HEK293 (cell line): ENCODE measurements at regions not wholly inside any gene's neighbourhood (a gene's known extent, or its start where the extent isn't known, plus 50 kb on each side); places are given as distances from the start of the nearest gene placed in this dataset.

Experiments used
- TCF7L2 ChIP-seq: IDR thresholded peaks from 2 replicates; pipeline ENCODE4 v1.6.1; 2011; ENCODE audit warnings: low read depth, mild to moderate bottlenecking, inconsistent platforms, low read length, moderate library complexity, borderline replicate concordance
- YY1 ChIP-seq: fragments of 450-650 bp; formaldehyde crosslinking; IDR thresholded peaks from 2 replicates; pipeline ENCODE4 v1.5.1; 2018; ENCODE audit warnings: missing biosample characterization, missing genetic modification characterization
- ZBTB21 ChIP-seq: fragments of 450-650 bp; formaldehyde crosslinking; IDR thresholded peaks from 2 replicates; pipeline ENCODE4 v1.5.1; 2017; ENCODE audit warnings: missing biosample characterization, missing genetic modification characterization
- ZFP69B ChIP-seq: fragments of 450-650 bp; formaldehyde crosslinking; IDR thresholded peaks from 2 replicates; pipeline ENCODE4 v1.5.1; 2016; ENCODE audit warnings: missing biosample characterization, missing genetic modification characterization
- ZNF23 ChIP-seq: fragments of 450-650 bp; formaldehyde crosslinking; IDR thresholded peaks from 2 replicates; pipeline ENCODE4 v1.5.1; 2016; ENCODE audit warnings: missing biosample characterization, missing genetic modification characterization, borderline replicate concordance
- ZNF341 ChIP-seq: fragments of 450-650 bp; formaldehyde crosslinking; IDR thresholded peaks from 2 replicates; pipeline ENCODE4; 2016; ENCODE audit warnings: low read depth, missing biosample characterization, missing genetic modification characterization
- ZNF596 ChIP-seq: fragments of 450-650 bp; IDR thresholded peaks from 2 replicates; pipeline ENCODE4 v1.5.0; 2018; ENCODE audit warnings: missing biosample characterization, mild to moderate bottlenecking, missing genetic modification characterization, moderate library complexity
- TF ChIP-seq, protein P1 (sequence below): fragments of 450-650 bp; formaldehyde crosslinking; IDR thresholded peaks from 2 replicates; pipeline ENCODE4 v1.5.1; 2016; ENCODE audit warnings: missing biosample characterization, missing genetic modification characterization
- TF ChIP-seq, protein P2 (sequence below): fragments of 450-650 bp; IDR thresholded peaks from 2 replicates; pipeline ENCODE4 v1.5.1; 2018; ENCODE audit warnings: missing biosample characterization, missing genetic modification characterization
- TF ChIP-seq, protein P3 (sequence below): fragments of 450-650 bp; formaldehyde crosslinking; conservative IDR thresholded peaks from 2 replicates; pipeline ENCODE4 v1.5.1; 2016; ENCODE audit warnings: low read depth, missing biosample characterization, missing genetic modification characterization
- TF ChIP-seq, protein P4 (sequence below): fragments of 450-650 bp; formaldehyde crosslinking; IDR thresholded peaks from 2 replicates; pipeline ENCODE4 v1.5.1; 2016; ENCODE audit warnings: missing biosample characterization, missing genetic modification characterization
- TF ChIP-seq, protein P5 (sequence below): fragments of 450-650 bp; formaldehyde crosslinking; IDR thresholded peaks from 2 replicates; pipeline ENCODE4 v1.5.1; 2016; ENCODE audit warnings: missing biosample characterization, missing genetic modification characterization

DNA sequence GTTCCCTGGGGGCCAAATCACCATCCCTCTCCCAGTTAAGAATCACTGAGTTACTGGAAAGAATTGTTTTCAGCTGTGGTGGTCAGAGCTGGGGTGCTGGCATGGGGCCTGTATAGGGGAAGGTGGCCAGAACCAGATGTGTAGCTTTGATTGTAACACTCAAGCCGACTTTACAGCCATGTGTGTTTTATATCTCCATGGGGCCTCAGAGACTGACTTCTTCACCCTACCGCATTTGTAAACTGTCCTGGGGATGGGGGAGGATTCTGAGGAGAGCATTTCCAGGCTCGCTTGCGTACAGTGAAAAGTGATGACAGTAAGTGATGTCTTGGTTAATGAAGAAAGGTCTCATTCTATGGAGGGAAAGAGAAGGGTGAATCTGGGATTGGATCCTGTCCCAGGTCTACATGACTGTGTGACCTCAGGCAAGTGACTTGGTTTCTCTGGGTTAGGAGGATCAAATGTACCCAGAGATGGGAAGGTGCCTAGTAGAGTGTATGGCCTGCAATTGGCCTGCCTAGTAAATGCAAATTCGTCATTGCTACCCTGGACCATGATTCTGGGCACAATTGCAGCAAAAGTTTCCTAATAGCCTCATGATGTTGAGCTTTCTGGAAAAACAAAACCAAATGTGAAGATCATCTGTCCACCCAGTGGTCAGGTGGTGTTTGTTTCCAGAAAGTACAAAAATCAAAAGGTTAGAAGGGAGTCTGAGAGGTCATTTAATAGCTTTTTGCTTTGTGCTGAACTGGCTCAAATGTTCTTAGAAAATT lies 49.7 kb upstream of the RCC2 start:
- TF ChIP-seq, protein P1, sequence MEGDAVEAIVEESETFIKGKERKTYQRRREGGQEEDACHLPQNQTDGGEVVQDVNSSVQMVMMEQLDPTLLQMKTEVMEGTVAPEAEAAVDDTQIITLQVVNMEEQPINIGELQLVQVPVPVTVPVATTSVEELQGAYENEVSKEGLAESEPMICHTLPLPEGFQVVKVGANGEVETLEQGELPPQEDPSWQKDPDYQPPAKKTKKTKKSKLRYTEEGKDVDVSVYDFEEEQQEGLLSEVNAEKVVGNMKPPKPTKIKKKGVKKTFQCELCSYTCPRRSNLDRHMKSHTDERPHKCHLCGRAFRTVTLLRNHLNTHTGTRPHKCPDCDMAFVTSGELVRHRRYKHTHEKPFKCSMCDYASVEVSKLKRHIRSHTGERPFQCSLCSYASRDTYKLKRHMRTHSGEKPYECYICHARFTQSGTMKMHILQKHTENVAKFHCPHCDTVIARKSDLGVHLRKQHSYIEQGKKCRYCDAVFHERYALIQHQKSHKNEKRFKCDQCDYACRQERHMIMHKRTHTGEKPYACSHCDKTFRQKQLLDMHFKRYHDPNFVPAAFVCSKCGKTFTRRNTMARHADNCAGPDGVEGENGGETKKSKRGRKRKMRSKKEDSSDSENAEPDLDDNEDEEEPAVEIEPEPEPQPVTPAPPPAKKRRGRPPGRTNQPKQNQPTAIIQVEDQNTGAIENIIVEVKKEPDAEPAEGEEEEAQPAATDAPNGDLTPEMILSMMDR (tag by site-specific recombination): no peak
- TF ChIP-seq, protein P2, sequence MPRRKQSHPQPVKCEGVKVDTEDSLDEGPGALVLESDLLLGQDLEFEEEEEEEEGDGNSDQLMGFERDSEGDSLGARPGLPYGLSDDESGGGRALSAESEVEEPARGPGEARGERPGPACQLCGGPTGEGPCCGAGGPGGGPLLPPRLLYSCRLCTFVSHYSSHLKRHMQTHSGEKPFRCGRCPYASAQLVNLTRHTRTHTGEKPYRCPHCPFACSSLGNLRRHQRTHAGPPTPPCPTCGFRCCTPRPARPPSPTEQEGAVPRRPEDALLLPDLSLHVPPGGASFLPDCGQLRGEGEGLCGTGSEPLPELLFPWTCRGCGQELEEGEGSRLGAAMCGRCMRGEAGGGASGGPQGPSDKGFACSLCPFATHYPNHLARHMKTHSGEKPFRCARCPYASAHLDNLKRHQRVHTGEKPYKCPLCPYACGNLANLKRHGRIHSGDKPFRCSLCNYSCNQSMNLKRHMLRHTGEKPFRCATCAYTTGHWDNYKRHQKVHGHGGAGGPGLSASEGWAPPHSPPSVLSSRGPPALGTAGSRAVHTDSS (tag by site-specific recombination): no peak
- no peak for TF ChIP-seq ZBTB21 (tag by site-specific recombination)
- TF ChIP-seq, protein P3, sequence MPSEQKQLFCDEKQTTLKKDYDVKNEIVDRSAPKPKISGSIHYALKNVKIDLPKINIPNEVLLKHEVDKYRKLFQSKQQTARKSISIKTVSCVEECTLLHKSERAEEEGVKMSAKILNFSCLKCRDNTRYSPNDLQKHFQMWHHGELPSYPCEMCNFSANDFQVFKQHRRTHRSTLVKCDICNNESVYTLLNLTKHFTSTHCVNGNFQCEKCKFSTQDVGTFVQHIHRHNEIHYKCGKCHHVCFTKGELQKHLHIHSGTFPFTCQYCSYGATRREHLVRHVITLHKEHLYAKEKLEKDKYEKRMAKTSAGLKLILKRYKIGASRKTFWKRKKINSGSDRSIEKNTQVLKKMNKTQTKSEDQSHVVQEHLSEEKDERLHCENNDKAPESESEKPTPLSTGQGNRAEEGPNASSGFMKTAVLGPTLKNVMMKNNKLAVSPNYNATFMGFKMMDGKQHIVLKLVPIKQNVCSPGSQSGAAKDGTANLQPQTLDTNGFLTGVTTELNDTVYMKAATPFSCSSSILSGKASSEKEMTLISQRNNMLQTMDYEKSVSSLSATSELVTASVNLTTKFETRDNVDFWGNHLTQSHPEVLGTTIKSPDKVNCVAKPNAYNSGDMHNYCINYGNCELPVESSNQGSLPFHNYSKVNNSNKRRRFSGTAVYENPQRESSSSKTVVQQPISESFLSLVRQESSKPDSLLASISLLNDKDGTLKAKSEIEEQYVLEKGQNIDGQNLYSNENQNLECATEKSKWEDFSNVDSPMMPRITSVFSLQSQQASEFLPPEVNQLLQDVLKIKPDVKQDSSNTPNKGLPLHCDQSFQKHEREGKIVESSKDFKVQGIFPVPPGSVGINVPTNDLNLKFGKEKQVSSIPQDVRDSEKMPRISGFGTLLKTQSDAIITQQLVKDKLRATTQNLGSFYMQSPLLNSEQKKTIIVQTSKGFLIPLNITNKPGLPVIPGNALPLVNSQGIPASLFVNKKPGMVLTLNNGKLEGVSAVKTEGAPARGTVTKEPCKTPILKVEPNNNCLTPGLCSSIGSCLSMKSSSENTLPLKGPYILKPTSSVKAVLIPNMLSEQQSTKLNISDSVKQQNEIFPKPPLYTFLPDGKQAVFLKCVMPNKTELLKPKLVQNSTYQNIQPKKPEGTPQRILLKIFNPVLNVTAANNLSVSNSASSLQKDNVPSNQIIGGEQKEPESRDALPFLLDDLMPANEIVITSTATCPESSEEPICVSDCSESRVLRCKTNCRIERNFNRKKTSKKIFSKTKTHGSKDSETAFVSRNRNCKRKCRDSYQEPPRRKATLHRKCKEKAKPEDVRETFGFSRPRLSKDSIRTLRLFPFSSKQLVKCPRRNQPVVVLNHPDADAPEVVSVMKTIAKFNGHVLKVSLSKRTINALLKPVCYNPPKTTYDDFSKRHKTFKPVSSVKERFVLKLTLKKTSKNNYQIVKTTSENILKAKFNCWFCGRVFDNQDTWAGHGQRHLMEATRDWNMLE: no peak
- no peak for TF ChIP-seq TCF7L2
- TF ChIP-seq ZNF23 (tag by site-specific recombination): no peak
- TF ChIP-seq ZFP69B (tag by site-specific recombination): no peak
- no peak for TF ChIP-seq ZNF596
- no peak for TF ChIP-seq YY1 (tag by site-specific recombination)
- TF ChIP-seq, protein P4, sequence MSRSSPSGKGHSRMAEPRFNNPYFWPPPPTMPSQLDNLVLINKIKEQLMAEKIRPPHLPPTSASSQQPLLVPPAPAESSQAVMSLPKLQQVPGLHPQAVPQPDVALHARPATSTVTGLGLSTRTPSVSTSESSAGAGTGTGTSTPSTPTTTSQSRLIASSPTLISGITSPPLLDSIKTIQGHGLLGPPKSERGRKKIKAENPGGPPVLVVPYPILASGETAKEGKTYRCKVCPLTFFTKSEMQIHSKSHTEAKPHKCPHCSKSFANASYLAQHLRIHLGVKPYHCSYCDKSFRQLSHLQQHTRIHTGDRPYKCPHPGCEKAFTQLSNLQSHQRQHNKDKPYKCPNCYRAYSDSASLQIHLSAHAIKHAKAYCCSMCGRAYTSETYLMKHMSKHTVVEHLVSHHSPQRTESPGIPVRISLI: no peak
- TF ChIP-seq, protein P5, sequence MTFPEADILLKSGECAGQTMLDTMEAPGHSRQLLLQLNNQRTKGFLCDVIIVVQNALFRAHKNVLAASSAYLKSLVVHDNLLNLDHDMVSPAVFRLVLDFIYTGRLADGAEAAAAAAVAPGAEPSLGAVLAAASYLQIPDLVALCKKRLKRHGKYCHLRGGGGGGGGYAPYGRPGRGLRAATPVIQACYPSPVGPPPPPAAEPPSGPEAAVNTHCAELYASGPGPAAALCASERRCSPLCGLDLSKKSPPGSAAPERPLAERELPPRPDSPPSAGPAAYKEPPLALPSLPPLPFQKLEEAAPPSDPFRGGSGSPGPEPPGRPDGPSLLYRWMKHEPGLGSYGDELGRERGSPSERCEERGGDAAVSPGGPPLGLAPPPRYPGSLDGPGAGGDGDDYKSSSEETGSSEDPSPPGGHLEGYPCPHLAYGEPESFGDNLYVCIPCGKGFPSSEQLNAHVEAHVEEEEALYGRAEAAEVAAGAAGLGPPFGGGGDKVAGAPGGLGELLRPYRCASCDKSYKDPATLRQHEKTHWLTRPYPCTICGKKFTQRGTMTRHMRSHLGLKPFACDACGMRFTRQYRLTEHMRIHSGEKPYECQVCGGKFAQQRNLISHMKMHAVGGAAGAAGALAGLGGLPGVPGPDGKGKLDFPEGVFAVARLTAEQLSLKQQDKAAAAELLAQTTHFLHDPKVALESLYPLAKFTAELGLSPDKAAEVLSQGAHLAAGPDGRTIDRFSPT: no peak
- TF ChIP-seq ZNF341 (tag by site-specific recombination): no peak
